OCI-LY1 (cell line): ENCODE measurements at regions not wholly inside any gene's neighbourhood (a gene's known extent, or its start where the extent isn't known, plus 50 kb on each side); places are given as distances from the start of the nearest gene placed in this dataset.

Experiments
- CTCF ChIP-seq: fragments of 200-600 bp; sonication (generic), shearing (Covaris generic); IDR thresholded peaks from 2 replicates; pipeline ENCODE4 v1.5.1; 2017; ENCODE audit warnings: mild to moderate bottlenecking, antibody characterized with exemption, low read length, moderate library complexity, mixed read lengths
- EZH2 ChIP-seq: fragments of 200-600 bp; sonication (generic), shearing (Covaris generic); IDR thresholded peaks from 2 replicates; pipeline ENCODE4 v1.8.0; 2017; ENCODE audit warnings: borderline replicate concordance, mixed run types, mild to moderate bottlenecking, antibody characterized with exemption, low read length, moderate library complexity, mixed read lengths

GRCh38 chr2:8587251-8587791, 94.5 kb upstream of the ID2 start:
- TF ChIP-seq CTCF, result no peak
- TF ChIP-seq EZH2, result no peak
